GM12872 (cell line): ENCODE measurements at regions not wholly inside any gene's neighbourhood (a gene's known extent, or its start where the extent isn't known, plus 50 kb on each side); places are given as distances from the start of the nearest gene placed in this dataset.

Source experiments
- TF ChIP-seq, protein P1 (sequence below): IDR thresholded peaks from 3 replicates; pipeline ENCODE4 v1.5.1; 2011; ENCODE audit warnings: low read depth, mild to moderate bottlenecking, low read length, moderate library complexity; ENCODE audit not compliant: insufficient read depth

DNA sequence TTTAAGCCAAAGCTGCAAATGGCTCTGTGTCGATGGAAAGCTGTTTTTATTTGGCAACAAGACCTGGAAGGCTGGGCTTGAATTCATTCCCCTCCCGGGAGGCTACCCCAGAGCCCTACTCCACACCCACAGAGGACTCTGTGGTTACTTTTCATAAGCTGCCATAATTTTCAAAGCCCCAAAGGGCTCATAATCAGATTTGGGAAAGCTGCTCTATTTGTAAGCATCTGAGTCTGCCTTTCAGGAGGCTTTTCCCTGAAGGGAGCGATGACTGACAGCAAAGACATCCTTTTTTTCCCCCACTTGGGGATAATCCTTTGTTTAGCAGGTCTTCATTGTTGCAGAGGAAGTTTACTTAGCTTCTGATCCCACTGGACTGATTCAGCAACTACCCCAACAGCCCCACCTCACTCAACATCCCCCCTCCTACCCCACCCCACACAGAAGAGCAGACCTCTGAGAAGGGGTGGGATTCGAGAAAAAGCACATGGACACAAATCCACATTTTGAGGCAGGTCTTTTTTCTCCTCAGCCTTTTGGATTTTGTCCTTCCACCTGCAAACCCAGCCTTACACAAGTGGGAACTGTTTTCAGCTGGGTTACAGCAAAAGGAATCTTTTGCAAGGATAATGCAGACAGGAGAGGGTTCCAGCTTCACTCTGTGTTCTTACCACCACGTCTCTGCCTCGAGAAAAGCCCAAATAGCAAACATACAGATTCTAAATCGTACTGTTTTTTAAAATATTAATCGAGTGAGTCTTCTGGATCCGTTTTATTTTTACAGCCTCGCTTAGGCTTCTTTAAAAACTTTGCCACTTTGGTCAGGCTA lies 244.4 kb upstream of the TUT7 start:
- TF ChIP-seq, protein P1, sequence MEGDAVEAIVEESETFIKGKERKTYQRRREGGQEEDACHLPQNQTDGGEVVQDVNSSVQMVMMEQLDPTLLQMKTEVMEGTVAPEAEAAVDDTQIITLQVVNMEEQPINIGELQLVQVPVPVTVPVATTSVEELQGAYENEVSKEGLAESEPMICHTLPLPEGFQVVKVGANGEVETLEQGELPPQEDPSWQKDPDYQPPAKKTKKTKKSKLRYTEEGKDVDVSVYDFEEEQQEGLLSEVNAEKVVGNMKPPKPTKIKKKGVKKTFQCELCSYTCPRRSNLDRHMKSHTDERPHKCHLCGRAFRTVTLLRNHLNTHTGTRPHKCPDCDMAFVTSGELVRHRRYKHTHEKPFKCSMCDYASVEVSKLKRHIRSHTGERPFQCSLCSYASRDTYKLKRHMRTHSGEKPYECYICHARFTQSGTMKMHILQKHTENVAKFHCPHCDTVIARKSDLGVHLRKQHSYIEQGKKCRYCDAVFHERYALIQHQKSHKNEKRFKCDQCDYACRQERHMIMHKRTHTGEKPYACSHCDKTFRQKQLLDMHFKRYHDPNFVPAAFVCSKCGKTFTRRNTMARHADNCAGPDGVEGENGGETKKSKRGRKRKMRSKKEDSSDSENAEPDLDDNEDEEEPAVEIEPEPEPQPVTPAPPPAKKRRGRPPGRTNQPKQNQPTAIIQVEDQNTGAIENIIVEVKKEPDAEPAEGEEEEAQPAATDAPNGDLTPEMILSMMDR, result no peak

DNA sequence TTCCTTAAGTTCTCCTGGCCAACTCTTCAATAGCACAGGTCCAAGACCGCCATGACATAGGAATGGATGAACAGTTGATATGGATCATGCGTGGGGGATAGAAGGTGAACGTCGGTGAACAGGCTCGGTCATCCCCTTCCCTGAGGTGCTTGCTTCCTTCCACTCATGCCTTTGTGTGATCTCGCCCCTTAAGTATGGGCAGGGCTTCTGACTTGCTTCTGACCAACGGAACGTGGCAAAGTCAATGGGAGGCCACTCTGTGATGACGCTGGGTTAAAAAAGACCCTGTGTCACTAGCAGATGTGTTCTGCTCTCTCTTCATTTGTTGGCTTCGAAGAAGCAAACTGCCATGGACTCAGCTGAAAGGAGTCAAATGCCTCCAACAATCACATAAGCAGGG lies 240.5 kb upstream of the TUT7 start:
- TF ChIP-seq, protein P1, result no peak

DNA sequence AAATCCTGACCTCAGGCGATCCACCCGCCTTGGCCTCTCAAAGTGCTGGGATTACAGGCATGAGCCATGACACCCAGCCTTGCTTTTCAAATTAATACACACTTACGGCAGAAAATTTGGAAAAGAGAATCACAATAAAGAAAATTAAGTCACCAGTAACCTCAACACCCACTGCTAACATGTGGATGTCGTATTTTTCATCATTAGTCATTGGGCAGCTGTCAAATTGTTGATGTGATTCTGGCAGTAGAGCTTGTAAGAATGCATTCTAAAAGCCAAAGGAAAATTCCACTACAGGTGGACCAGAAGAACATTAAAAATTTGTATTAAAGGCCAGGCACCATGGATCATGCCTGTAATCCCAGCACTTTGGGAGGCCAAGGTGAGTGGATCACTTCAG lies 237.3 kb upstream of the TUT7 start:
- TF ChIP-seq, protein P1, result no peak

DNA sequence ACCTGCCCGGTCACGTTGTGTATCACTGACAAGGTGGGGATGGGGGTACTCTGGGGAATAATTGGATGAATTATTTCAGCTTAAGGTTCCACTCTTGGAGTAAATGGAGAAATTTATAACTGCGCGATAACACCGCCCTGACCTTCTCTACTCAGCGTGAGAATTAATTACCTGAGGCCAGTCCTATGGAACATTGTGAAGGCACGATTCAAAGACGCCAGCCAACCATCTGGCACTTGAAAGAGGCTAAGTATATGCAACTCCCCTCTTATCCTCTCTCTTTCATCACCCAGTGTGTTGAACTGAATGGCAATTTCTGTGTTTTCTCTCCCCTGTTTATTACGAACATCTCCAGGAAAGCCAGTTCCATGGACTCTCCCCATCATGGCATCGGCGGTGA lies 235.5 kb upstream of the TUT7 start:
- TF ChIP-seq, protein P1, result no peak

DNA sequence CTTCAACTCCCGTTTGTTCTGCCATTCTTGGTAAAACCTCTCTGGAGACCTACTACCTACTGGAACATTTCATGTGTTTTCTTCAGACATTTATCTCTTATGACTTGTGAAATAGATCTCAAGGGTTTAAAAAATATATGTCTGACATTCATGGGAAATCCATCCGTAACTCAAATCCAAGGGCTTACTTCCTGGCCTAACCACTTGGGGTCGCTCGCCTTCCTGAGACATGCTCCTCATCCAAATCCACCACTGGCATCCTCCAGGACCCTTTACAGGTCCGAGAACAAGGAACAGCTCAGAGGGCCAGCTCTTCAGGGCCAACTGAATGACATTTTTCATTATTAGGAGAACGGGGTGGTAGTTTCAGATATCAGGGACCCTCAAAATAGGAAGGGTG lies 235.1 kb upstream of the TUT7 start:
- TF ChIP-seq, protein P1, result peak; percentile 15; the same call in 1 of the 3 replicates

DNA sequence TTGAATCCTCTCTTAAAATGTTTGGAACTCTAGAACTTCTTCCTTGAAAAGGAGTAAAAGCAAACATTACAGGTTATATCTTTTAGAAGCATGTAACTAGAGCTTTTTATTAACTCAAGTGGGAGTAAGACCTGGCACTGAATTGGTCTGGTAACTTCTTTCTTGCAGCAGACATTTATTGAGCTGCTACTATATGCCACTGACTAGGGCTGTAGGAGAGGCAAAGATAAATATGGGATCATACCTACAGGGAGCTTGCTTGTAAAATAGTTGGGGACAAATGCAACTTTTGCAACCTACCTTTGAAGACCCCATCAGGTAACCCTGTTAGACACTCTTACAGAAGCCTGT lies 231.9 kb upstream of the TUT7 start:
- TF ChIP-seq, protein P1, result no peak

DNA sequence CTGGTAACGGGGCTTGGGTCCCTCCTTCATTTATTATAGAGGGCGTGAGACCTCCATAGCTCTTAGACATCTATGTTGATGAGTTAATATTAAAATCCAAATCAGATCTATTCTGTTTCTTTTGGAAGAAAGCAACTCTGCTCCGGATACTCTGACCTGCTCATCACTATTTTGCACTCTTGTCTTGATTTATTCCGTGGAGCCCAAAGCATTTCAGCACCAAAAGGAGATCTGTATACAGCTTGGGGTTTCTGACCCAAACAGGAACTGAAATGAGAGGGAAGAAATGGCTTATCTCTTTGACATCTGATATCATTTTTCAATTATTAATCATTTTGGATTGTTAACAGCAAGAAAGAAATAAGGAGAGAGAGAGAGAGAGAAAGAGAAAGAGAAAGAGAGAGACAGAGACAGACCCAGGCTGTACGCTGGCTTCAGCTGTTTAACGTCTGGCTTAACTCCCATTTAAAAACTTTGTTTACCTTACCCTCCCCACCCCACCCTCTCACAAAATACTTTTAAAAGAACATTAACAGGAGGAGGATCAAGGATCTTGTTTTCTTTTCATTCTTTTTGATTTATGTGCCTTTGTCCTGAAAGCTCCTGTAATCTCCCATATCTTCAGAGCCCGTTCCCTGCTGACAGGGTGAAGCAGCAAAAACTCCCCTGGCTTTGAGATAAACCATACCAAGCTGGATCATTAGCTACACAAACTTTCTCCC lies 231.4 kb upstream of the TUT7 start:
- TF ChIP-seq, protein P1, result no peak
